Naive thymus-derived CD8-positive, alpha-beta T cell (primary cell): ENCODE measurements at regions not wholly inside any gene's neighbourhood (a gene's known extent, or its start where the extent isn't known, plus 50 kb on each side); places are given as distances from the start of the nearest gene placed in this dataset.

ENCODE experiments used
- ATAC-seq, 2 donors: fragments of 150-1000 bp; cut with Tn5 transposase in 1 of 2; sonication (Bioruptor Pico), chemical (Tn5 transposase) in 1 of 2; 1 replicate in 1 of 2; 2 replicates in 1 of 2; pipeline ENCODE4 v1.10.0; 2021; ENCODE audit warnings: mild to moderate bottlenecking in 2 of 2, moderate library complexity in 2 of 2
- POLR2A ChIA-PET: fragments of 350-600 bp; sonication (Branson Sonifier 250); formaldehyde crosslinking; loops from one replicate; lab custom pipeline; 2021; ENCODE audit warnings: antibody characterized with exemption; lab: Charles Lee
- DNase-seq, 10 donors: peaks; one replicate each; pipeline versions ENCODE4 v3.0.0 to v3.0.0-alpha.2; 2020 to 2022
- H3K27ac Mint-ChIP-seq, 10 donors: one replicate each; pipeline ENCODE4 v1.8.0; 2020 to 2022; ENCODE audit warnings: mild to moderate bottlenecking in 10 of 10, mixed read lengths in 10 of 10, moderate library complexity in 4 of 10, inconsistent platforms in 1 of 10
- H3K27me3 Mint-ChIP-seq, 5 donors: one replicate each; pipeline ENCODE4 v1.8.0; 2021 to 2022; ENCODE audit warnings: mixed read lengths in 5 of 5
- H3K36me3 Mint-ChIP-seq, 3 donors: one replicate each; pipeline ENCODE4 v1.8.0; 2020 to 2022; ENCODE audit warnings: mixed read lengths in 3 of 3, mild to moderate bottlenecking in 2 of 3, inconsistent platforms in 1 of 3
- H3K4me1 Mint-ChIP-seq, 4 donors: one replicate each; pipeline ENCODE4 v1.8.0; 2021 to 2022; ENCODE audit warnings: mixed read lengths in 4 of 4
- H3K4me3 Mint-ChIP-seq, 10 donors: one replicate each; pipeline ENCODE4 v1.8.0; 2020 to 2022; ENCODE audit warnings: mild to moderate bottlenecking in 10 of 10, mixed read lengths in 10 of 10, moderate library complexity in 6 of 10, inconsistent platforms in 1 of 10
- H3K9me3 Mint-ChIP-seq, 9 donors: one replicate each; pipeline ENCODE4 v1.8.0; 2020 to 2022; ENCODE audit warnings: mixed read lengths in 9 of 9, mild to moderate bottlenecking in 3 of 9, inconsistent platforms in 1 of 9, moderate library complexity in 1 of 9

DNA sequence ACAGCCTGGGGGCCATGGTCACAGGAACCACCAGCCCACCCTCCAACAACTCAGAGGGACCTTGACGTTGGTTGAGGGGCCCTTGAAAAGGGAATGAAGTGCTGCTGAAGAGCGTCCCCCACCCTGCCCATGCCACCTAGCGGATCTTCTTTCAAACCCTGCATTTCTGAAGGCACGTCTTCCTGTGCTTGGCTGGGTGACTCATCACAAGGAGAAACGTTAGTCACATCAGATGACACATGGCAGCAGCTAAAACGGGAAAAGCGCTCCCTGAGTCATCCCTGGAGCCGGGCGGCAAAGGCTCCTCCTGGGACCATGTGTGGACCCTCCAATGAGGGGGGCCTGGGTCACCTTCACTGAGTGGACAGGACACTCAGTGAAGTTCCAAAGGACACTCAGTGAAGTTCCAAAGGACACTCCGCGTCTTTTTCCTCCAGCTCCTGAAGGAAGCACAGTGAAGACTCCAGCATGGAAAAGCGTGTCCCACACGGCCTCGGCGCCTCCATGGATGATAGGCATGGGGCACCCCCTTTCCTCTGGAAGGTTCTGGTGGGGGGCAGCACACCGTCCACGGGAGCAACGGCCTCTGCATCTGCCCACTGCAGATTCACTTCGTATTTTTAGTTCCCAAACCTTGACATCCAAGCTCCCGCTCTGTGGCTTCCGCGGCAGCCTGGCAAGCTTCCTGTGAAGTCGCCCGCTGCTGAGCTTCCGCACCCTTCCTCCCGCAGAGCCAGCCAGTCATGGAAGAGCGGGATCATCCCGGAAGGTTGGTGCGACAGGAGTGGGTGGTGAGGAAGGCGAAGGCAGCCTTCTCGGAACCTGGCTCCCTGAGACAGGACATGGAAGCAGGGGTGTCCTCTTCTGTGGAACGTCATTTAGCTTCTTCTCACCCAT lies 383.4 kb downstream of the VRK1 start:
- Mint-ChIP-seq H3K4me3 (no peak overlapping the region), H3K36me3 (no peaks in the 10 kb centered on the region), H3K27ac (peak overlapping the region in 2 of 10 donors; percentile 9 to 46), H3K27me3 (peaks cover 0 to 7% (median 0%) of the 10 kb centered on the region in 5 donors), H3K9me3 (no peaks in the 10 kb centered on the region), H3K4me1 (peaks cover 28 to 47% (median 35%) of the 10 kb centered on the region in 4 donors)
- POLR2A ChIA-PET = no interaction called here
- no peak for ATAC-seq
- DNase-seq = no peak

DNA sequence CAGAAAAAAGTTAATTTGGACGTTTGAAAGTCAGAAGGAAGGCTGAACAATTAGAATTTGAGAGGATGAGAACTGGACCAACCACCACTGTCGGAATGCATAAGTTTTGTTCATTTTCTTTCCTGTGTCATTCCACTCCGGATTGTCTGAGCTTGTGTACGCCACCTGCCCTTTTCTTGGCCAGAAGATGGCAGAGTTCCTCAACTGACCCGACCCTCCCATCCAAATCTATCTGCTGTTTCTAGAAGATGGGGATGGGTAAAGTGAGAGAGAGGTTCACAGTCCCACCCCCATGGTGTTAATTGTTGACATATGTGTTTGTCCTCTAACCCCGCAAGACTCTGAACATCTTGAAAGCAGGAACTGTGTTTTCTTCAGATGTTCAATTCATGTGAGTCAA lies 388.0 kb downstream of the VRK1 start:
- Mint-ChIP-seq H3K27ac (peak overlapping the region in 1 of 10 donors; percentile 61), H3K9me3 (no peaks in the 10 kb centered on the region), H3K36me3 (no peaks in the 10 kb centered on the region), H3K4me3 (no peak overlapping the region), H3K27me3 (peaks cover 0 to 7% (median 0%) of the 10 kb centered on the region in 5 donors), H3K4me1 (peaks cover 7 to 16% (median 10%) of the 10 kb centered on the region in 4 donors)
- POLR2A ChIA-PET = no interaction called here
- DNase-seq (peak in 4 of 10 donors; percentile 19 to 41 (median 33)), ATAC-seq (peak in 1 of 2 donors; percentile 37)

DNA sequence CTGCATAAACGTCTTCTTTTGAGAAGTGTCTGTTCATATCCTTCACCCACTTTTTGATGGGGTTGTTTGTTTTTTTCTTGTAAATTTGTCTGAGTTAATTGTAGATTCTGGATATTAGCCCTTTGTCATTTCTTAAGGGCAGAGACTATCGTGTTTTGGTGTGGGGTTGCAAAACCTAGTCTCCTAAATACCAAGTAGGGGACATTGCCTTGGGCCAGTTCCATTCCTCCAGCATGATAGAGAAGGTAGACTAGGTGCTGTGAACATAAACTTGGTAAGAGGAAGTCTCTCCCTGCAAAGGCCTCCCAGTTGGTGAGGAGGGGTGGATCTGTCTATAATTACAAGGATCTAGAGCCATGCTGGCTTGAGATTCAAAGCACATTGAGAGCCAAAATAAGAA lies 390.7 kb downstream of the VRK1 start:
- Mint-ChIP-seq H3K27ac (peak overlapping the region in 1 of 10 donors; percentile 3), H3K27me3 (peaks cover 0 to 1% (median 0%) of the 10 kb centered on the region in 5 donors), H3K4me3 (no peak overlapping the region), H3K4me1 (peaks cover 4 to 7% (median 7%) of the 10 kb centered on the region in 4 donors), H3K36me3 (no peaks in the 10 kb centered on the region), H3K9me3 (peaks cover 0 to 2% (median 0%) of the 10 kb centered on the region in 9 donors)
- DNase-seq (no peak), ATAC-seq (no peak)
- POLR2A ChIA-PET = no interaction called here

DNA sequence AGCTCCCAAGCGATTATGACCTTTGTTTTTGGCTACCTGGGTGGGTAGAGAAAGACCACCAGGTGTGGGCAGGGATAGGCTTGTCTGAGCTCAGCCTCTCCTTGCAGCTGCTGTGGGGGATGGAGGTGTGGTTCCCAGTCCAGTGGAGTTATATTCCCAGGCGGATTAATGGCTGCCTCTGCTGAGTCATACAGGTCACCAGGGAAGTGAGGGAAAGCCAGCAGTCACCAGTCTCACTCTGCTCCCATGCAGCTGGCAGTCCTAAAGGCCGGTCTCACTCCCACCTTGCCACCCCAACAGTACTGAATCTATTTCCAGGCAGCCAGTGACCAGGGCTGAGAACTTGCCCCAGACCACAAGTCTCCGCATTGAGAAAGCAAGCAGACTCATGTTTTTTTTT lies 399.2 kb downstream of the VRK1 start:
- Mint-ChIP-seq H3K36me3 (peaks cover 2 to 21% (median 11%) of the 10 kb centered on the region in 3 donors), H3K4me1 (peaks cover 0 to 3% (median 1%) of the 10 kb centered on the region in 4 donors), H3K4me3 (no peak overlapping the region), H3K27ac (no peak overlapping the region), H3K9me3 (peaks cover 4 to 24% (median 17%) of the 10 kb centered on the region in 9 donors), H3K27me3 (peaks cover 0 to 10% (median 7%) of the 10 kb centered on the region in 5 donors)
- POLR2A ChIA-PET = no interaction called here
- DNase-seq (no peak), ATAC-seq (no peak)

DNA sequence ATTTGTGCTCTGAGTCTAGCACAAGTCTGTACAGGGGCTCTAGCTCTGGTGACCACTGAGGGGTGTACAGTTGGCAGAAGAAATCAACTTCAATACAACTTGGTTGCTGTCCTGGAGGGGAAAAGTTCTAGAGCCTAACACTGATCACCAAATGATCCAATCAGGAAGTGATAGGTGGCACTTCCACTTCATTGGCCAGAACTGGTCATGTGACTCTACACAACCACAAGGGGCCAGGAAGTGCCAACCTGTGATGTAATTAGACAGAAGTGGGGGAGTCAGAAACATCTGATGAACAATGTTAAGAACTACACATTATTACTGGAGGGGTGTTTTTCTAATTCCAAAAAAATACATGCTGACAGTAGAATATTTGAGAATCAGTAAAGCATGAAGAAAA lies 401.6 kb downstream of the VRK1 start:
- DNase-seq = peak in 3 of 10 donors; percentile 11 to 28 (median 24)
- Mint-ChIP-seq H3K27me3 (peaks cover 0 to 10% (median 7%) of the 10 kb centered on the region in 5 donors), H3K9me3 (peaks cover 4 to 23% (median 17%) of the 10 kb centered on the region in 9 donors), H3K36me3 (peaks cover 2 to 18% (median 11%) of the 10 kb centered on the region in 3 donors), H3K27ac (peak overlapping the region in 1 of 10 donors; percentile 44), H3K4me1 (peaks cover 0 to 3% (median 1%) of the 10 kb centered on the region in 4 donors), H3K4me3 (no peak overlapping the region)
- peak in 1 of 2 donors; percentile 70 for ATAC-seq
- POLR2A ChIA-PET = no interaction called here

DNA sequence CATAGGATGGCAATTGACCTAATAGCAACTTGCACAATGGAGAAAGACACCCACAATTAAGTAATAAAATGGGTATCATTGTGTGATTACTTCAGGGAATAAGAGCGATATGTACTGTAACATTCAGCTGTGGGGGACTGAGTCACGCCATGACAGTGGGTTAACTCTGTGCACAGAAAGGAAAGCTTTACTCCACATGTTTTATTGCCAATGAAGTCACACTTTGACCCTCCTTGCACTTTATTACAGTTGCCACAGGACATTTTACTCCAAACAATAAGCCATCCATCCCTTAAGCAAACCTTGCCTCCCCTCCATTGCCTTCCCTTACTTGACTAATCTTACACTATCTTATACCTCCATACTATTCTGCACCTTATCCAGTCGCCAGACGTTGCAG lies 403.1 kb downstream of the VRK1 start:
- DNase-seq = no peak
- ATAC-seq = no peak
- Mint-ChIP-seq H3K27me3 (peaks cover 0 to 8% (median 4%) of the 10 kb centered on the region in 5 donors), H3K36me3 (peaks cover 2 to 9% (median 6%) of the 10 kb centered on the region in 3 donors), H3K4me1 (peaks cover 0 to 3% (median 1%) of the 10 kb centered on the region in 4 donors), H3K9me3 (peaks cover 0 to 10% (median 8%) of the 10 kb centered on the region in 9 donors), H3K4me3 (no peak overlapping the region), H3K27ac (no peak overlapping the region)
- POLR2A ChIA-PET = no interaction called here

DNA sequence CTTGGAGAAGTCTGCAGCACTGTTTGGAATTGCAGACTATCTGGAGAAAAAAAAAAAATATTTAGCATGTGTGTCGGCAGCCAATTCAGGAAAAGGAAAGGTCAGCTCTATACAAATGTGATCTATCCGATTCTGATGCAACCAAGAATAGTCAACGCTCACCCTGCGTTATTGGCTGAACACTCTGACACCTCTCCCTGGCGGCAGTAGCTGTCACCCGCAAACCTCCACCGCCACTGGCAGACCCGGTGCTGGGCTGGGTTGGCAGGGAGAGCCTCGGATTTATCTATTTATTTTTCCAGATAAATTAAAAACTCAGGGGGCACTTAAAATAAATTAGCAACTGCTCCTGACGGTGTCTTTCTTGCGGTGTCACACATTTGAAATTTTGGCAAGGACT lies 409.7 kb downstream of the VRK1 start:
- Mint-ChIP-seq H3K9me3 (no peaks in the 10 kb centered on the region), H3K27ac (no peak overlapping the region), H3K4me3 (no peak overlapping the region), H3K4me1 (no peaks in the 10 kb centered on the region), H3K27me3 (peaks cover 0 to 4% (median 0%) of the 10 kb centered on the region in 5 donors), H3K36me3 (no peaks in the 10 kb centered on the region)
- POLR2A ChIA-PET = no interaction called here
- ATAC-seq = no peak
- DNase-seq = no peak

DNA sequence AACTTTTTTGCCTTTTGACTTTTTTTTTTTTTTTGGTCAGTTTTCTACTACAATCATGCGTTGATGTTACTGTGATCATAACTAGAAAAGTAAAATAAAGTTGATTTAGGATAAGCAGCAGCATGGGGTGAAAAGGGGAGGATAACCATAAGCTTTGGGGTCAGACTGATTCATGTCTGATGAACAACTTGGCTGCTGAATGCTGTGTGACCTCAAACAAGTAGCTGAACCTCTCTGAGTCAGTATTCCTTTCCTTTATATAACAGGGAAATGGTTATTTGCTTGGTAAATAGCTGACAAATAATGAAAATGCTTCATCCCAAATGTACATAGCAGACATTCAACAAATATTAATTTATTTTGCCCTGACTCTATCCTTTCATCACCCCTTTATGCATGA lies 413.0 kb downstream of the VRK1 start:
- no peaks in the 10 kb centered on the region for H3K36me3 Mint-ChIP-seq
- no peak for ATAC-seq
- H3K27ac Mint-ChIP-seq = no peak overlapping the region
- no peaks in the 10 kb centered on the region for H3K9me3 Mint-ChIP-seq
- H3K4me3 Mint-ChIP-seq = no peak overlapping the region
- POLR2A ChIA-PET = interaction anchor here (1.0 kb wide), 1 partner anchor 8 kb away, joined by 3 read pairs; no protein-coding TSS in a partner anchor
- H3K4me1 Mint-ChIP-seq = peaks cover 0 to 6% (median 0%) of the 10 kb centered on the region in 4 donors
- no peak for DNase-seq
- H3K27me3 Mint-ChIP-seq = peaks cover 0 to 4% (median 0%) of the 10 kb centered on the region in 5 donors

DNA sequence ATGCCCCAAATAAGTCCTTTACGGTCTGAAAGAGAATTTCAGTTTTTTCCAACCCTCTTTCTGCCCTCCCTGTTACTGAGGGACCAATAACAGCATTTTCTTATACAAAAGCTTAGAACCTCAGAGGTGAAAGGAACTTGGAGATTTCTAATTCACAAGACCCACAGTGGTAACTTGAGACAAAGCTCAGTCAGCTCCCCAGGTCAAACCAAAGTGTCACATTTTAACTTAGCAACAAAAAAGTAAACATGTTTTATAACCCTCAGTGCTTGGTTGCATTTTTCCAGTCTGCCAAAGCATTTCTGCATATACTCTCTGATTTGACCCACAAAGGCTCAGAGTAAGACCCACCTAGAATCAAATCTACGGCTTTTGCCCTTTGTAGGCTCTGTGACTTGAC lies 415.2 kb downstream of the VRK1 start:
- DNase-seq (no peak), ATAC-seq (no peak)
- Mint-ChIP-seq H3K9me3 (no peaks in the 10 kb centered on the region), H3K27ac (no peak overlapping the region), H3K27me3 (peaks cover 0 to 4% (median 0%) of the 10 kb centered on the region in 5 donors), H3K4me3 (no peak overlapping the region), H3K4me1 (peaks cover 2 to 14% (median 4%) of the 10 kb centered on the region in 4 donors), H3K36me3 (no peaks in the 10 kb centered on the region)
- POLR2A ChIA-PET = no interaction called here

DNA sequence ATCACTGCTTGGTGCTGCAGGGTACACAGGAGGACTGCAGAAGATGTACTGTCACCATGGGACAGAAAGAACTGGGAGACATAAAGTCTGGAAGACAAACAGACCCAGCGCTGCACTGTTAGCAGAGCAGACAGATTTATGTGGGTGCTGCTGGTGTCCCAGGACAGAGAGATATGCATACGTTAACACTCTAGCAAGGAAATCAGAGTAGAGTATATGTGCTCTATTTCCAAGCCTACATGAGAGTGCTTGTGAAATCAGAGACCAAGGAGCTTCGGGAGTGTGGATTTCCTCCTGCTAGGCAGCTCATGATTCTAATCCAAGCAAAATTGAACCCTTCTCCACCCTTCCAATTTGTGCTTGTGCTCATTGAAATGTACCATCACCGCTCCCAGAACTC lies 416.5 kb downstream of the VRK1 start:
- POLR2A ChIA-PET = no interaction called here
- H3K27me3 Mint-ChIP-seq = peaks cover 0 to 6% (median 0%) of the 10 kb centered on the region in 5 donors
- H3K9me3 Mint-ChIP-seq = no peaks in the 10 kb centered on the region
- H3K36me3 Mint-ChIP-seq = no peaks in the 10 kb centered on the region
- peaks cover 2 to 23% (median 12%) of the 10 kb centered on the region in 4 donors for H3K4me1 Mint-ChIP-seq
- H3K27ac Mint-ChIP-seq = peak overlapping the region in 1 of 10 donors; percentile 44
- no peak overlapping the region for H3K4me3 Mint-ChIP-seq
- no peak for ATAC-seq
- DNase-seq = no peak

DNA sequence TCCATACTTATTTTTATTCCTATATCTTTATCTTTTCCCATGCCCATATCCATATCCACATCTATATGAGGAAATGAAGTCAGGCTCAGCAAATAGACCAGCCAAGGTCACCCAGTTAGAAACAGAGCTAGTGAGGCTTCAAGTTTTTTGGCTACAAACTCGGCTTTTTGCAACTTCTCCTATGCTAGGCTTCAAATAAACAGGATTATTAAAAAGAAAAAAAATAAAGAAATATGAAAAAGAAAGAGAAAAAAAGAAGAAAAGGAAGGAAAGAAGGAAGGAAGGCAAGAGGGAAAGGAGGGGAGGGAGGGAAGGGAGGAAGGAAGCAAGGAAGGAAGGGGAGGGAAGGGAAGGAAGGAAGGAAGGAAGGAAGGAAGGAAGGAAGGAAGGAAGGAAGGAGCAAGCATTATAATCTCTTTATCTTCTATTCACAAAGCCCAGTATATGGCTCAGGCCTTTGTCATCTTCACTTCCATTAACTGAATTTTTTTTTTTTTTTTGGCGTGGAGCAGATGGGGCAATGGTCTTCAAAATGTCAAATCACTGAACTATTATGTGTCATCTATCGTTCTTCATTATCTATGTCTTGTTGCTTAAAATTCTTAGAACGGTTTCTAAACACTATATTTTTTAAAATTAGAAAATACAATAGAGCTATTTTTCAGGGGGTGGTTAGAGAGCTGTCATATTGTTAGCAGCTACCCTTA lies 418.2 kb downstream of the VRK1 start:
- Mint-ChIP-seq H3K9me3 (no peaks in the 10 kb centered on the region), H3K4me1 (peaks cover 10 to 35% (median 21%) of the 10 kb centered on the region in 4 donors), H3K27me3 (peaks cover 0 to 7% (median 1%) of the 10 kb centered on the region in 5 donors), H3K27ac (peak overlapping the region in 1 of 10 donors; percentile 36), H3K36me3 (no peaks in the 10 kb centered on the region), H3K4me3 (no peak overlapping the region)
- ATAC-seq (no peak), DNase-seq (no peak)
- POLR2A ChIA-PET = no interaction called here

DNA sequence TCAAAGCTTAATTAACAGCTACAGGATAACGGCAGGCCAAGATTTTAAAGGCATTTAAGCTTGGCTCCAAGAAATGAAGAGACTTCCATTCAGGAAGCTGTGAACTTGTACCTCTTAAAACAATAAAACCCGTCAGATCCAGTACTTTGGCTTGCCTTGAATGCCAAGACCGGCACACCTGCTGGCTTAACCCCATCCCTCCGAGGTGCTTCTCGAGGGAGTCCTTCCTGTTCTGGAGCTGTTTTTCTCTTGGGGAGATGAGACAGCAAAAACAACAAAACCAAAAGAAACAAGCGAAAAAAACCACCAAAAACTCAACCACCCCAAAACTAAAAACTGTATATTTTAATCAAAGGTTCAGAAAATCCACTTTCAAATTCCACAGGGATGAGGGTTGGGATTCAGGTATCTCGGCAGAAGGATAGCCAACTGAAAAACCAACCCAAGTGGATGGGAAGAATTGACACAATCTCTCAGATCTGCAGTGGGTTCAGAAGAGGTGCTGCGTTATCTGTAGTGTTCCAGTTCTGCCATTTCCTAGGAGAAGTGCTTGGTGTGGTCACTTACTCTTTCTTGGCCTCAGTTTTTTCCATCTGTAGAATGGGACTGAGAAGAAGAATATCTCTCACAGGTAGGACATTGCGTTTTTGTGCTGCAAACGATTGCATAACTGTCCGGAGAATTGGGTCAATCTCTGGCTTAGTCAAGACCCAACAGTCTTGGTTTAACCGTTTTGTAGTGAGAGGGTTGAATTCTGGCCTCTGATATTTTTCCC lies 420.1 kb downstream of the VRK1 start:
- DNase-seq (no peak), ATAC-seq (no peak)
- H3K9me3 Mint-ChIP-seq = no peaks in the 10 kb centered on the region
- peaks cover 10 to 36% (median 22%) of the 10 kb centered on the region in 4 donors for H3K4me1 Mint-ChIP-seq
- peak overlapping the region in 8 of 10 donors; percentile 15 to 89 (median 68) for H3K4me3 Mint-ChIP-seq
- peak overlapping the region in 8 of 10 donors; percentile 28 to 75 (median 67) for H3K27ac Mint-ChIP-seq
- H3K27me3 Mint-ChIP-seq = peaks cover 0 to 8% (median 1%) of the 10 kb centered on the region in 5 donors
- no peaks in the 10 kb centered on the region for H3K36me3 Mint-ChIP-seq
- POLR2A ChIA-PET = interaction anchor here (0.6 to 0.8 kb wide), 3 partner anchors 356 to 504 kb away, joined by 4 to 8 read pairs (median 4); no protein-coding TSS in a partner anchor
